ENCODE measurements at regions not wholly inside any gene's neighbourhood (a gene's known extent, or its start where the extent isn't known, plus 50 kb on each side); places are given as distances from the start of the nearest gene placed in this dataset.

GRCh38 chr3:40962721-40963120, 236.6 kb upstream of the CTNNB1 start:
- DNase-seq = no peak

GRCh38 chr3:40968666-40969065, 230.6 kb upstream of the CTNNB1 start:
- DNase-seq = no peak

- no peak for DNase-seq
These were observed 230.0 kb upstream of the CTNNB1 start for GRCh38 chr3:40969341-40969740.

- DNase-seq = no peak
These were observed 229.4 kb upstream of the CTNNB1 start for GRCh38 chr3:40969756-40970466.

GRCh38 chr3:40971191-40972168, 227.8 kb upstream of the CTNNB1 start:
- DNase-seq = no peak

GRCh38 chr3:40972350-40972749, 227.0 kb upstream of the CTNNB1 start:
- no peak for DNase-seq

- no peak for DNase-seq
These were observed 226.2 kb upstream of the CTNNB1 start for GRCh38 chr3:40973141-40973540.

- no peak for DNase-seq
These were observed 223.6 kb upstream of the CTNNB1 start for GRCh38 chr3:40975711-40976121.

GRCh38 chr3:40976241-40976640, 223.1 kb upstream of the CTNNB1 start:
- no peak for DNase-seq

- DNase-seq = no peak
These were observed 220.9 kb upstream of the CTNNB1 start for GRCh38 chr3:40978442-40978841.

- no peak for DNase-seq
These were observed 219.3 kb upstream of the CTNNB1 start for GRCh38 chr3:40979962-40980361.

GRCh38 chr3:40980467-40980866, 218.8 kb upstream of the CTNNB1 start:
- DNase-seq = no peak

GRCh38 chr3:40985195-40985594, 214.1 kb upstream of the CTNNB1 start:
- DNase-seq = no peak

- DNase-seq = no peak
These were observed 210.8 kb upstream of the CTNNB1 start for GRCh38 chr3:40988468-40988867.

- DNase-seq = no peak
These were observed 209.9 kb upstream of the CTNNB1 start for GRCh38 chr3:40989141-40990061.

GRCh38 chr3:40990062-40990456, 209.2 kb upstream of the CTNNB1 start:
- no peak for DNase-seq

- DNase-seq = no peak
These were observed 207.3 kb upstream of the CTNNB1 start for GRCh38 chr3:40992023-40992422.

- no peak for DNase-seq
These were observed 204.7 kb upstream of the CTNNB1 start for GRCh38 chr3:40994611-40995010.

- DNase-seq = no peak
These were observed 204.0 kb upstream of the CTNNB1 start for GRCh38 chr3:40995271-40995670.

- DNase-seq = no peak
These were observed 202.9 kb upstream of the CTNNB1 start for GRCh38 chr3:40996382-40996781.

- DNase-seq = no peak
These were observed 202.2 kb upstream of the CTNNB1 start for GRCh38 chr3:40996827-40997710.
